ENCODE measurements at regions not wholly inside any gene's neighbourhood (a gene's known extent, or its start where the extent isn't known, plus 50 kb on each side); places are given as distances from the start of the nearest gene placed in this dataset.

DNA sequence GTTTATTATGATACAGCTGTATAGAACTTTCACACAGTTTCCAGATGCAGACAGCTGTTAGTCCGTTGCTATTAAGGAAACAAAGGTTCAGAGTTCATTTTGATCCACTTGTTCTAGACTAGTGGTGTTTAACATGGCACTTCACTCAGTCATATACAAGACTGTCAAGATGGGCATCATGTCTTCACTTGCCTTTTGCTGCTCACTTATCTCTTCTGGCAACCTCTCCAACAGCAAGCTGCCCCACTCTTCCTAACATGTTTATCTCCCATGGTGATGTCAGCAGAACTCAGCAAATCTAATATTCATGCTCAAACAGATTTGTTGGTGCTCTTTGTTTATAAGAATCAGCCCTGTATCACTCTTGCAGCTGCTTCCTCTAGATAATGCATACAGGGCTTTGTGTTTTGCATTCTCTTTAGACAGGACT, 236.2 kb upstream of the HAND2 start:
- TF ChIP-seq, protein P1, sequence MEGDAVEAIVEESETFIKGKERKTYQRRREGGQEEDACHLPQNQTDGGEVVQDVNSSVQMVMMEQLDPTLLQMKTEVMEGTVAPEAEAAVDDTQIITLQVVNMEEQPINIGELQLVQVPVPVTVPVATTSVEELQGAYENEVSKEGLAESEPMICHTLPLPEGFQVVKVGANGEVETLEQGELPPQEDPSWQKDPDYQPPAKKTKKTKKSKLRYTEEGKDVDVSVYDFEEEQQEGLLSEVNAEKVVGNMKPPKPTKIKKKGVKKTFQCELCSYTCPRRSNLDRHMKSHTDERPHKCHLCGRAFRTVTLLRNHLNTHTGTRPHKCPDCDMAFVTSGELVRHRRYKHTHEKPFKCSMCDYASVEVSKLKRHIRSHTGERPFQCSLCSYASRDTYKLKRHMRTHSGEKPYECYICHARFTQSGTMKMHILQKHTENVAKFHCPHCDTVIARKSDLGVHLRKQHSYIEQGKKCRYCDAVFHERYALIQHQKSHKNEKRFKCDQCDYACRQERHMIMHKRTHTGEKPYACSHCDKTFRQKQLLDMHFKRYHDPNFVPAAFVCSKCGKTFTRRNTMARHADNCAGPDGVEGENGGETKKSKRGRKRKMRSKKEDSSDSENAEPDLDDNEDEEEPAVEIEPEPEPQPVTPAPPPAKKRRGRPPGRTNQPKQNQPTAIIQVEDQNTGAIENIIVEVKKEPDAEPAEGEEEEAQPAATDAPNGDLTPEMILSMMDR (IDR thresholded peaks at IDR 0.05): no peak
- TF ChIP-seq ZFX (IDR thresholded peaks at IDR 0.05; ENCODE audit: borderline replicate concordance): no peak

All from 22Rv1 (cell line).